GM12878 (cell line): ENCODE measurements at regions not wholly inside any gene's neighbourhood (a gene's known extent, or its start where the extent isn't known, plus 50 kb on each side); places are given as distances from the start of the nearest gene placed in this dataset.

Source experiments
- CTCF ChIP-seq, 3 experiments: IDR thresholded peaks in 2 of 3; conservative IDR thresholded peaks in 1 of 3; 2 replicates each; pipeline ENCODE4 v1.5.1; 2011; ENCODE audit warnings: low read depth in 3 of 3, low read length in 3 of 3, mild to moderate bottlenecking in 3 of 3, control low read depth in 2 of 3, moderate library complexity in 2 of 3, inconsistent platforms in 1 of 3, mixed read lengths in 1 of 3; ENCODE audit not compliant: control insufficient read depth in 2 of 3, insufficient read depth in 1 of 3; ENCODE audit errors: extremely low read depth in 1 of 3
- DPF2 ChIP-seq: fragments of 450-650 bp; IDR thresholded peaks from 2 replicates; pipeline ENCODE4 v1.6.1; 2017; ENCODE audit warnings: mild to moderate bottlenecking

DNA sequence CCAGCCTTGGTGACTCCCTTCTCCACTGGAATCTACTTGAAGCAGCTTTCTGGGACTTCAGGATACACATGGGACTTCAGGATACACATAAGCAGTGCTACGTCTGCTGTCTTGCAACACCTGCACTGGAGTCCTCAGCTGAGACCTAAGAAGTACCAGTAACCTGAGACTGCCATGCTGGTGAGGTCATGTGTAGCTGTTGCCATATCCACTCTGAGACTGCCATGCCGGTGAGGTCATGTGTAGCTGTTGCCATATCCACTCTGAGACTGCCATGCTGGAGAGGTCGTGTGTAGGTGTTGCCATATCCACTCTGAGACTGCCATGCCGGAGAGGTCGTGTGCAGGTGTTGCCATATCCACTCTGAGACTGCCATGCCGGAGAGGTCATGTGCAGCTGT is 937.9 kb downstream of the EFNB2 start:
- TF ChIP-seq CTCF (IDR thresholded peaks at IDR 0.05 in 2 of 3, conservative IDR thresholded peaks at IDR 0.05 in 1 of 3; ENCODE audit: control insufficient read depth in 2 of 3, extremely low read depth in 1 of 3, insufficient read depth in 1 of 3, low read depth in 3 of 3, low read length in 3 of 3) (no peak), DPF2 (no peak)
